8988T (cell line): ENCODE measurements at regions not wholly inside any gene's neighbourhood (a gene's known extent, or its start where the extent isn't known, plus 50 kb on each side); places are given as distances from the start of the nearest gene placed in this dataset.

Experiments used
- DNase-seq: peaks from one replicate; pipeline ENCODE4 v3.0.0; 2011

GRCh38 chr1:181142096-181142958 lies 53.8 kb downstream of the IER5 start:
- DNase-seq, result peak; percentile 66

DNA sequence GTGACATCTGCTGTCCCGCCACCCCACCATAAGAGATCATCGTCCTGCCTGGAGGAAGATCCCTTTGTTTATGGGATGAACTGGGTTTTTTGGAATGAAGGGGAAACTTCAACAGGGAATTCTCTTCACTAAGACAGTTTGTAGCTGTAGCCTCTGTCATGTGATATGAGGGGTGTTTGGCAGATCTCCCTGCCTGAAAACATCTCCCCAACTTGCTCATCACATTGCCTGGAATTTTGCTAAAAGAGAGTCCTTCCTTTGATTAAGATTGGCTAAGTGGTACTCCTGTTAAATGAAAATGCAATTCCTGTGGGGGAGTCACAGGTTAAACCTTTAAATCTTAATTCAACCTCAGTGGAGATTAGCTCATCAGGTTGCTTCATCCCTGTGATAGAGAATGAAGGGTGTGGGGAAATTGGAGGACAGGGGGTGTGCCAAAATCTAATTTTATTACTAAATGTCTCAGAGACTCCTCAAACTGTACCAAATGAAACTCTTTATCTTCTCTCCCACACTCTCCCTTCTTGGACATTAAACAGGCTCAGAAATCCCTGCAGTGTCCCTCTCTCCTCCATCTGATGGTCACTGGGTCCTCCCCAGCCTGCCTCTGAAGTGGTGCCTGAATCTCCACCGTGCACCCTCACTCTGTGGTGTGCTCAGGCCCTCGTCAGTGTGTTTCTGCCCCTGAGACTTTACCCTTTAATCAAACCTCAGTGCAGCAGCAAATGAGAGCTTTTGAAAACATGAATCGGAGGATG lies 54.8 kb downstream of the IER5 start:
- no peak for DNase-seq

- DNase-seq, result no peak
Measured at GRCh38 chr1:181144238-181144637, 55.7 kb downstream of the IER5 start.

- DNase-seq, result no peak
Measured at GRCh38 chr1:181148636-181149035, 60.1 kb downstream of the IER5 start.

- no peak for DNase-seq
Measured at GRCh38 chr1:181149326-181150125, 61.0 kb downstream of the IER5 start.

- DNase-seq, result no peak
Measured at GRCh38 chr1:181150273-181150672, 61.8 kb downstream of the IER5 start.

- no peak for DNase-seq
Measured at GRCh38 chr1:181150842-181151241, 62.3 kb downstream of the IER5 start.

GRCh38 chr1:181151378-181152326 lies 63.2 kb downstream of the IER5 start:
- no peak for DNase-seq

GRCh38 chr1:181152892-181153633 lies 64.6 kb downstream of the IER5 start:
- DNase-seq, result no peak

DNA sequence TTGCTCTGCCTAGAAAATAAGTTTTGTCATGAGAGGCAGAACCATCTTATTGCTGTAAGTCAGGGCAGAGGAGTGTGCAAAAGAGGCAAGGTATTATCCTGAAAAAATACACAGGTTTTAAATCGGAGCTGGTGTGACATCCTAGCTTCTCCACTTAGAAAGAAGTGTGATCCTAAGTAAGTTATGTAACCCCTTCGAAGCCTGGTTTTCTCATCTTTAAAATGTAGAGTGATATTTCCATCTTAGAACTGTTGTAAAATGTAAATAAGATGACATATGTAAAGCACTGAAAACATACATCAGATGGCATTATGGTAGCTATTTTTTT lies 65.1 kb downstream of the IER5 start:
- no peak for DNase-seq

GRCh38 chr1:181155339-181155738 lies 66.8 kb downstream of the IER5 start:
- no peak for DNase-seq

DNA sequence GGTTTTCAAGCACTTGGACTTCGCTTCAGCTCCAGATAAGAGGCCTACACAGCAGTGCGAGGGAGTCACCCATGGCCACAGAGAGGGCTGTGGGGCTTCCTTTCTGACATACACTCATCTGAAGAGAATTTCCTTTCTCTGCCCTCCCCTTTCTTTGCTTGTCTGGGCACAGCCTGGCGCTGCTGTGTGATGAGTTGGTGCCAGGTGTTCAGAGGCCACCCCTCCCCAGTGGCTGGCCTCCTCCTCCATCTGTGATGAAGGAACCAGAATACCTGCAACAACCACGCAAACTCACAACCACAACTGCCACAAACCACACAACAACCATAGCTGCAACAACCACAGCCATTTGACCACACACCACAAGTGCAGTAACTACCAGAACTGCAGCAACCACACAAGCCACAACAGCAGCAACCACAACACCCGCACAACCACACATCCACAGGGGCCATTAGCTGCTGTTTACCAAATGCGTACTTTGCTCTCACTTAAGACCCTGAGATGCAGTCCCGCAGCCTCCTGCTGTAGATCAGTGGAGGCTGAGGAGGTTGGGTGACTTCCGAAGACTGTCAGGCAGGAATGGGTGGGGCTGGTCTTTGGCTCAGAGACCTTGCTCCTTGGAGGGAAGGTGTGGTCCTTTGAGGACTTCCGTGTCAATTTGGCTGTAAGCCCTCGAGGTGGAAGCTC lies 71.1 kb downstream of the IER5 start:
- DNase-seq, result peak; percentile 38

DNA sequence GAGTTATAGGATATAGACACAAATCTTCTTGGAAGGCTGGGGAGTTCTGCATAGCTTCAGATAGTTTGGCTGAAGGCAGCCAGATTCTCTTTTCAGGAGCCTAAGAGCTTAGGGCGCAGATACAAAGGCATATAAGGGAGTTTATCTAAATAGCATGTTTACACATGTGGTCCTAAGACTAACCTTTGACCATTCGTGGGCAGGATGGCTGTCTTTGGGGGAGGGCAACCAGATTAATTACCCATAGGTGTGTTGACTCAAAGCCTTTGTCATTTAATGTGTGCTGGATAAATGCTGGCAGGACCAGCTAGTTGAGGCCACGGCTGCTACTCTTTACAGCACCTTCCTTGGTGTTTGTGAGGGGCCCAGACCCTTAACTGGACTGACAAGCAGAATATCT lies 71.8 kb downstream of the IER5 start:
- DNase-seq, result no peak

GRCh38 chr1:181160998-181161870 lies 72.7 kb downstream of the IER5 start:
- DNase-seq, result no peak

DNA sequence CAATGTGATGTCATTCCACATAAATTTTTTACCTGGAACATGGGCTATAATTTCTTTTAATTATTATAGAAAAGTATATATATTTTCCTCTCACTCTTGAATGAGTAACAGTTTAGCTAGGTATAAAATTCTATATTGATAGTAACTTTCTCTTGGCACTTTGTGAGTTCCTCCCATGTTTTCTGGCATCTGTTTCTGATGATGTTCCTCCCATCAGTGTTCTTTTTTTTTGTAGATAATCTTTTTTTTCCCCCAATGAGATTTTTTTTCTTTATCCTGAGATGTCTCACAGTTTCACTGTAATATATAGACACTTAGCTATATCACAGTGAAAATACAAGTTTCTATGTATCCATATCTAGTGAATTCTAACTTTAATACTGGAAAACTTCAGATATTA lies 75.2 kb downstream of the IER5 start:
- no peak for DNase-seq

DNA sequence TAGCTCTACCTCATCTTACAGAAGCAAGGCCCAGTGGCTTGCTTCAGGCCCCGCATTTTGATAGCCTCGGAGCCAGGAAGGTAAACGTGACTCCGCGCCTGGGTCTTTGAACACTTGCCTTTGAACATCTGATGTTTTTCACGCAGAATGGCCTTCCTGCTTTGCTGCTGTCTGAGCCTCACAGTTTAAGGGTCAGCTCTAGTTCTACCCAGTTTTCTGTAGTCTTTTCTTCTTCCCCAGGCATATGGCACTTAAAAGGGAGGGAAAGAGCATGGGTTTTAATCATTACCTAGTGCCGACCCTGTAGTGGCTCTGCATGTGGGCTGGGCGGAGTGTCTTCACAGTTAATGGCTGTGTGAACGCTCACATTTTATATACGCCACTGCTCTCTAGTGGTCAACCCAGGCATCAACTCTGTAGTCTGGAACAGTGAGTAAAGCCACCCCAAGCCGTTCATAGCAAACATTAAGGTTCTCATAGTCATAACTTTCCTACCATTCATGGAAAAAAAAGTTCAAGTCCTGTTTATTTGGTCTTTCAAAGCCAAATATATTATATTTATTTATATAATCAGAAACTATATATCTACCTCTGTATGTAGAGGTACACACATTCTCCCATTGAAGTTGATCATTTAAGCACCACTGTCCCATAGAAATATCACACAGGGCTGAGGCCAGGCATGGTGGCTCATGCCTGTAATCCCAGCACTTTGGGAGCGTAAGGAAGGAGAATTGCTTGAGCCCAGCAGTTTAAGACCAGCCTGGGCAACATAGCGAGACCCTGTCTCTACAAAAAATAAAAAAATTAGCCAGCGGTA lies 78.1 kb downstream of the IER5 start:
- DNase-seq, result no peak

DNA sequence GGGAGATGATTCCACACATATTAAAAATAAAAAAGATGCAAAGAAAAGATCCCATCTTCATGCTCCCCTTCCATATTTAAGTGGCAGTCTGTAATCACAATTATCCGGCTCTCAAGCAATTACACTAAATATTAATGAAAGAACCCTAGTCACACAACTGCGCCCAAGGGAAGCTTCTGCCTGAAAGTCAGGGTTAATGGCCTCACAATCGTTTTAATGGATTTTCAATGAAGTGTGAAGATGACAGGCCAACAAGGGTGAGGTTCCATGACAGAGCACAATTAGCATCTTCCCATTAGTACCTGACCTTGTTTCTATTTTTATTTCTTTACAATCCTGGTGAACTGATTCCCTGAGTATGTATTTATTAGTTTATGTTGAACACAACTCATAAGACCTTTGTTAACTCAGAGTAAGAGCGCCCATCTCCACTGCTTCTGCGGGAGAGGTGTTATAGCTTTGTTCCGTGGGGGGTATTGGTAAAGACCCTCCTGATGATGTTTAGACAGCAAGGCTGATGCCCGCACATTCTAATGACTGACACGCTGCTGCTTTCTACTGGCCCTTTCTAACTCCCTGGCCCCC lies 80.9 kb downstream of the IER5 start:
- no peak for DNase-seq

GRCh38 chr1:181170194-181170593 lies 81.7 kb downstream of the IER5 start:
- DNase-seq, result no peak

- DNase-seq, result no peak
Measured at GRCh38 chr1:181172082-181172481, 83.6 kb downstream of the IER5 start.
